ENCODE measurements at regions not wholly inside any gene's neighbourhood (a gene's known extent, or its start where the extent isn't known, plus 50 kb on each side); places are given as distances from the start of the nearest gene placed in this dataset.

- no peak for DNase-seq
Observed at GRCh38 chr2:3099145-3099859, 278.3 kb downstream of the EIPR1 start.

- no peak for DNase-seq
Observed at GRCh38 chr2:3098231-3098630, 279.4 kb downstream of the EIPR1 start.

- DNase-seq, result no peak
Observed at GRCh38 chr2:3097804-3098203, 279.8 kb downstream of the EIPR1 start.

GRCh38 chr2:3094999-3095958 lies 282.3 kb downstream of the EIPR1 start:
- DNase-seq, result no peak

- no peak for DNase-seq
Observed at GRCh38 chr2:3094318-3094717, 283.3 kb downstream of the EIPR1 start.

- no peak for DNase-seq
Observed at GRCh38 chr2:3091696-3092095, 285.9 kb downstream of the EIPR1 start.

- DNase-seq, result no peak
Observed at GRCh38 chr2:3082705-3083104, 294.9 kb downstream of the EIPR1 start.

- no peak for DNase-seq
Observed at GRCh38 chr2:3079959-3080948, 297.4 kb downstream of the EIPR1 start.

GRCh38 chr2:3079466-3079865 lies 298.2 kb downstream of the EIPR1 start:
- no peak for DNase-seq

- DNase-seq, result no peak
Observed at GRCh38 chr2:3078684-3079083, 298.9 kb downstream of the EIPR1 start.

- DNase-seq, result peak; percentile 6
Observed at GRCh38 chr2:3076848-3077642, 300.6 kb downstream of the EIPR1 start.

GRCh38 chr2:3075991-3076340 lies 301.7 kb downstream of the EIPR1 start:
- no peak for DNase-seq

- no peak for DNase-seq
Observed at GRCh38 chr2:3075316-3075990, 302.2 kb downstream of the EIPR1 start.

- no peak for DNase-seq
Observed at GRCh38 chr2:3073704-3074103, 303.9 kb downstream of the EIPR1 start.

GRCh38 chr2:3073041-3073595 lies 304.5 kb downstream of the EIPR1 start:
- no peak for DNase-seq

GRCh38 chr2:3071685-3072263 lies 305.8 kb downstream of the EIPR1 start:
- DNase-seq, result no peak

GRCh38 chr2:3066831-3067230 lies 310.8 kb downstream of the EIPR1 start:
- DNase-seq, result no peak

GRCh38 chr2:3065928-3066327 lies 311.7 kb downstream of the EIPR1 start:
- no peak for DNase-seq

GRCh38 chr2:3062476-3063260 lies 314.9 kb downstream of the EIPR1 start:
- no peak for DNase-seq

- DNase-seq, result no peak
Observed at GRCh38 chr2:3060049-3060448, 317.6 kb downstream of the EIPR1 start.
